Fibroblast of the aortic adventitia (primary cell): ENCODE measurements at regions not wholly inside any gene's neighbourhood (a gene's known extent, or its start where the extent isn't known, plus 50 kb on each side); places are given as distances from the start of the nearest gene placed in this dataset.
A peak's percentile ranks its signal among the peaks of the same experiment; 100 is the strongest.

Experiments
- DNase-seq: peaks from one replicate; pipeline ENCODE4 v3.0.0-alpha.2; 2010; ENCODE audit warnings: low read depth
- H3K4me3 ChIP-seq: 2 replicates; pipeline ENCODE4 v1.5.1; 2011; ENCODE audit warnings: low read depth, mild to moderate bottlenecking, control low read depth, low read length, moderate library complexity
- TF ChIP-seq, protein P1 (sequence below): IDR thresholded peaks from 2 replicates; pipeline ENCODE4 v1.5.1; 2011; ENCODE audit warnings: mild to moderate bottlenecking, low read length, control low read depth, inconsistent platforms; ENCODE audit not compliant: insufficient read depth

DNA sequence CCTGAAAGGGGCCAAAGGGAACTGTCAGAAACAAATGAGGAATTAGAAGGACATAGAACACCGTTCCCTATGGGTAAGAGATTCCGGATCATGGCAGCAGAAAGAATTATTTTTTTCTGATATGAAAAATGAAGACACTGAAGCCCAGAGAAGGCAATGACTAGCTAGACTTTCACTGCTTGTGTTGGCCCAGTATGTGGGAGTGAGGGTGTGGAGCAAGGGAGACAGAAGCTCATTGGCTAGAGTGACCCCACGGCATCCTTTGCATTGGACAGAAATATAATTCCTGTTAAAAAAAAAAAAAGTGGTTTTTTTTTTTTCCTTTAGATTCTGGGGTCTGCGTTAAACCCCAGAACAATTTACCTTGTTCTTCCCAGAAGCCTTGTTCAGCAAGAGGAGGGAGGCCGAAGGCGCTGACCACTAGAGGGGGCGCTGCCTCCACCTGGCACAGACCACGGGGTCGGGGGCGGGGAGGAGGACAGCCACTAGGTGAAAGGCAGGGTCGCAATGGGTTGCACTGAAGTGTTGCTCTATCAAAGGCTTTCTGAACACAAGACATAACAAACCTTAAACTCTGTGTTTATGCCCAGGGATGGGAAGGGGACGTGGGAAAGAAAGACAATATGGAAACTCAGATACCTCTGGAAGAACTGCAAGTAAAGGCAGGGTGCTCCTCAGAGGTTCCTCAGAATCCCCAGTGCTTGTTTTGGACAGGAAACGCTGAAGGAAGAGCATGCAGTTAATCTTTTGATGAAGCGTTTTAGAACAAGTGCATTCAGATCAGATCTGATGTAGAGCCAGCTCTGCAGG lies 156.8 kb downstream of the KCNA5 start:
- no peak overlapping the region for H3K4me3 ChIP-seq
- DNase-seq: no peak
- TF ChIP-seq, protein P1, sequence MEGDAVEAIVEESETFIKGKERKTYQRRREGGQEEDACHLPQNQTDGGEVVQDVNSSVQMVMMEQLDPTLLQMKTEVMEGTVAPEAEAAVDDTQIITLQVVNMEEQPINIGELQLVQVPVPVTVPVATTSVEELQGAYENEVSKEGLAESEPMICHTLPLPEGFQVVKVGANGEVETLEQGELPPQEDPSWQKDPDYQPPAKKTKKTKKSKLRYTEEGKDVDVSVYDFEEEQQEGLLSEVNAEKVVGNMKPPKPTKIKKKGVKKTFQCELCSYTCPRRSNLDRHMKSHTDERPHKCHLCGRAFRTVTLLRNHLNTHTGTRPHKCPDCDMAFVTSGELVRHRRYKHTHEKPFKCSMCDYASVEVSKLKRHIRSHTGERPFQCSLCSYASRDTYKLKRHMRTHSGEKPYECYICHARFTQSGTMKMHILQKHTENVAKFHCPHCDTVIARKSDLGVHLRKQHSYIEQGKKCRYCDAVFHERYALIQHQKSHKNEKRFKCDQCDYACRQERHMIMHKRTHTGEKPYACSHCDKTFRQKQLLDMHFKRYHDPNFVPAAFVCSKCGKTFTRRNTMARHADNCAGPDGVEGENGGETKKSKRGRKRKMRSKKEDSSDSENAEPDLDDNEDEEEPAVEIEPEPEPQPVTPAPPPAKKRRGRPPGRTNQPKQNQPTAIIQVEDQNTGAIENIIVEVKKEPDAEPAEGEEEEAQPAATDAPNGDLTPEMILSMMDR: peak; percentile 26

DNA sequence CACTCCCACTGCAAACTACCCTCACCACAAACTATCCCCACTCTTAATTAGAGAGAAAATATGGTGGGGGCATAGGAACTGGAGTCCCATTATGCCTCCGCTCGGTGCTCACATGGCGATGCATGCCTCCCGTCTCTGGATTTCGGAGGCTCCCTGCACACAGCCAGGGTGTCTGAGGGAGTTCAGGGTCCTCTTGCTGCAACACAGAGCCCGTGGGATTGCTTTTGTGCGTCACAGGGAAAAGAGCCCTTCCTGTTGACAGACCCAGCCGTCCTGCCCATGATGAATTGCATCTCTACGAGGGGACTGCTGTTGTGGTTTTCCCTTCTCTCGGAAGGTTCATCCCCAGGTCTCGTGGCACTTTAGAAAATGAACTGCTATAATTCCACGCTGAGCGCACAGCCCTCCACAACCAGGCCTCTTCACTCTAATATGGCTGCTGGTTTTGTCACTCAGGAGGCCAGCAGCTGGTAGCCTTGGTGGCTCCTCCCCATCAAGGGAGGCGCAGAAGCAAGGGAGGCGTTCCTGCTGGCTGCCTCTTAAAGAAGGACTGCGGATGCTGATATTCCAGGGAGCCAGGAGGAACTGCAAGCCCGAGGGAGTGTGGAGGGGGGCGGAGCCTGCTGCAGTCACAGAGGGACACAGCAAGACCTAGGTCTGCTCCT lies 158.0 kb downstream of the KCNA5 start:
- TF ChIP-seq, protein P1: no peak
- no peak for DNase-seq
- no peak overlapping the region for H3K4me3 ChIP-seq

DNA sequence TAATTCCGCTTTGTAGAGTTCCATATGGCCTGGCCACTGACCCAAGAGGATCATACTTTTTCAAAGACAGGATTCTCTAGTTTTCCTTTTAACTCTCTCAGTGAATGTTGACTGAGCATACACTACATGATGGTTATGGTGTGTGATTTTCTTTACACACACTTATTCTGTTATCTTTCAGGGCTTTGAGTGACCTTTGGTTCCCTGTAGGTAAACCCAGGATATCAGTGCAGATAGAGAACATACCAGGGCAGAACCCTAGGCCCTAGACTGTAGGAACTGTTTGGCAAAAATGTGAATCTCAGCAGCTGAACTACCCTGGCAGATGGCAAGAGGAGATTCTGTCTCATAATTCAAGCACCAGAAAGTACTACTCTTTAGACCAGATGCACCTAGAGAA lies 159.6 kb downstream of the KCNA5 start:
- DNase-seq: no peak
- H3K4me3 ChIP-seq: no peak overlapping the region
- TF ChIP-seq, protein P1: no peak

DNA sequence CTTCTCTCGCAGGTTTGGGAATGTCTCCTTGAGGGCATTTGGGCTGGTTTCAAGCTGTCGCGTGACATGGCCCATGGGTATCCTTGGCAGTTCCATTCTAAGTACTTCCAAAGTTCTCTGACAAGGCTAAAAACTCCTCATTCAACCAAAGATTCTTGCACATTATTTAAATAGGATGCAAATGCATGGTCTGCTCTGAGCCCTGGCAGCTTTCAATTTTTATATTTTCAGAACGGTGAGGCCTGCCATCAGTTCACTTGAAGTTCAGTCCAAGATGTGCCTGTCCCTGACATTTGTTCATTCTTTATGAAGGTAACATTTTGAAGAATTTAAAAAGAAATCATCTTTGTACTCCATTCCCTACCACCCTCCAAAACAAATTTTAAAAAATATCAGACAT lies 160.0 kb downstream of the KCNA5 start:
- H3K4me3 ChIP-seq: no peak overlapping the region
- no peak for DNase-seq
- TF ChIP-seq, protein P1: no peak

DNA sequence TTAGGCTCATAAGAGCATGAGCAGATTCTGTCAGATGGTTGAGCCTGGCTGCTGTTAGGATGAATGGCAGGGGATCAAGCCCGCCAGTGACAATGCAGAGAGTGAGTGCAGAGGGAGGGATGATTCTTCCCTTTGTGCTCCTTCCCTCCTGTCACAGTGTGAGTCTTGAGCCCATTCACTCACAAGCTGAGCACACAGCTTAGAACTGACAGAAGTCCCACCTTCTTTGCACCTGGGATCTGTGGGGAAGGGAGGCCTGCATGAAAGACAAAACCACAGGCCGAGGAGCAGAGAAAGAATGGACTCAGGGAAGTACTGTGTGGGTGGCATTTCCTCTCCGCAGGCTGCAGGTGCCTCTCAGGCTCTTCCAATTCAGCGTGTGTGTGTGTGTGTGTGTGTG lies 160.6 kb downstream of the KCNA5 start:
- TF ChIP-seq, protein P1: no peak
- DNase-seq: no peak
- no peak overlapping the region for H3K4me3 ChIP-seq

DNA sequence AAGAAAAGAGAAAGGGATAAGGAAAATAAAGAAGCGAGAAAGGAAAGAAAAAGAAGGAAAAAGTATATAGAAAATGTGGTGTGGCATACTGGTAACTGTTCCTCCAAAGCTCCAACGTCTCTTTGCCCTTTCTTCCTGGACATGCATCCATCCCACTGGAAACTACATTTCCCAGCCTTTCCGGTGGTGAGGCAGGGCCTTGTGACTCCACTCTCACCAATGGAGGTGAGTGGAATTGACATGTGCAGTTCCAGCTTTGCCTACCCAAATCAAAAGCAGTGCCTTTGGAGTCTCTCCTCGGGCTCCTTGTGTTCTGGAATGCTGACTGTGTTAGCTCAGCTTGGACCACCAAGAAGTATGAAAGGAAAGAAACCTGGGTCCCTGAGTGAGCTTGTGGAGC lies 161.2 kb downstream of the KCNA5 start:
- DNase-seq: no peak
- TF ChIP-seq, protein P1: no peak
- H3K4me3 ChIP-seq: no peak overlapping the region
